Common myeloid progenitor, CD34-positive (primary cell): ENCODE measurements at regions not wholly inside any gene's neighbourhood (a gene's known extent, or its start where the extent isn't known, plus 50 kb on each side); places are given as distances from the start of the nearest gene placed in this dataset.

Source experiments
- CTCF ChIA-PET: fragments of 350-600 bp; sonication (Branson Sonifier 250); formaldehyde crosslinking; loops from one replicate; lab custom pipeline; 2021; ENCODE audit warnings: antibody characterized with exemption; lab: Charles Lee
- POLR2A ChIA-PET: fragments of 350-600 bp; sonication (Branson Sonifier 250); formaldehyde crosslinking; loops from one replicate; lab custom pipeline; 2021; ENCODE audit warnings: antibody characterized with exemption; lab: Charles Lee
- DNase-seq, 3 donors: peaks; one replicate each; pipeline versions ENCODE4 v3.0.0 to v3.0.0-alpha.2; 2013
- H3K27ac ChIP-seq, 2 experiments: 1 replicate in 1 of 2; 2 replicates in 1 of 2; pipeline ENCODE4 v1.7.0; 2013; ENCODE audit warnings: inconsistent platforms in 2 of 2, low read length in 2 of 2, mild to moderate bottlenecking in 2 of 2, low read depth in 1 of 2, moderate library complexity in 1 of 2; ENCODE audit not compliant: severe bottlenecking in 2 of 2, insufficient read depth in 1 of 2, poor library complexity in 1 of 2
- H3K27me3 ChIP-seq, 5 experiments: replicated peaks in 2 of 5; 1 replicate in 3 of 5; 2 replicates in 2 of 5; pipeline versions ENCODE4 v1.6.1 to v1.7.0; 2013; ENCODE audit warnings: low read length in 4 of 5, mild to moderate bottlenecking in 2 of 5, moderate library complexity in 2 of 5, inconsistent platforms in 1 of 5; ENCODE audit not compliant: insufficient read depth in 5 of 5, control insufficient read depth in 4 of 5
- H3K36me3 ChIP-seq, 4 experiments: 1 replicate in 2 of 4; 2 replicates in 2 of 4; pipeline versions ENCODE4 v1.6.1 to v1.7.0; 2013; ENCODE audit warnings: low read length in 3 of 4, control low read depth in 1 of 4, mild to moderate bottlenecking in 1 of 4; ENCODE audit not compliant: control insufficient read depth in 4 of 4, insufficient read depth in 4 of 4
- H3K4me1 ChIP-seq, 4 experiments: 1 replicate in 3 of 4; 2 replicates in 1 of 4; pipeline versions ENCODE4 v1.6.1 to v1.7.1; 2013; ENCODE audit warnings: low read length in 3 of 4, mild to moderate bottlenecking in 3 of 4, control low read depth in 1 of 4, inconsistent platforms in 1 of 4, moderate library complexity in 1 of 4; ENCODE audit not compliant: control insufficient read depth in 4 of 4, insufficient read depth in 4 of 4; ENCODE audit errors: control extremely low read depth in 1 of 4
- H3K4me3 ChIP-seq, 7 experiments: 1 replicate in 4 of 7; 2 replicates in 3 of 7; pipeline versions ENCODE4 v1.5.1 to v1.7.0; 2013; ENCODE audit warnings: mild to moderate bottlenecking in 7 of 7, low read length in 6 of 7, moderate library complexity in 6 of 7, inconsistent platforms in 2 of 7, low read depth in 2 of 7, control low read depth in 1 of 7; ENCODE audit not compliant: insufficient read depth in 4 of 7, control insufficient read depth in 1 of 7; ENCODE audit errors: extremely low read depth in 1 of 7
- H3K9me3 ChIP-seq, 5 experiments: 1 replicate in 4 of 5; 2 replicates in 1 of 5; pipeline versions ENCODE4 v1.6.1 to v1.7.1; 2013; ENCODE audit warnings: low read length in 4 of 5, mild to moderate bottlenecking in 2 of 5, inconsistent platforms in 1 of 5, low read depth in 1 of 5, moderate library complexity in 1 of 5; ENCODE audit not compliant: control insufficient read depth in 4 of 5, insufficient read depth in 2 of 5; ENCODE audit errors: control extremely low read depth in 1 of 5
- WGBS: methylation state at CpG from one replicate; pipeline ENCODE4 v1.1.5; 2013; ENCODE audit not compliant: insufficient coverage; 5-methylcytosine and 5-hydroxymethylcytosine counted together

DNA sequence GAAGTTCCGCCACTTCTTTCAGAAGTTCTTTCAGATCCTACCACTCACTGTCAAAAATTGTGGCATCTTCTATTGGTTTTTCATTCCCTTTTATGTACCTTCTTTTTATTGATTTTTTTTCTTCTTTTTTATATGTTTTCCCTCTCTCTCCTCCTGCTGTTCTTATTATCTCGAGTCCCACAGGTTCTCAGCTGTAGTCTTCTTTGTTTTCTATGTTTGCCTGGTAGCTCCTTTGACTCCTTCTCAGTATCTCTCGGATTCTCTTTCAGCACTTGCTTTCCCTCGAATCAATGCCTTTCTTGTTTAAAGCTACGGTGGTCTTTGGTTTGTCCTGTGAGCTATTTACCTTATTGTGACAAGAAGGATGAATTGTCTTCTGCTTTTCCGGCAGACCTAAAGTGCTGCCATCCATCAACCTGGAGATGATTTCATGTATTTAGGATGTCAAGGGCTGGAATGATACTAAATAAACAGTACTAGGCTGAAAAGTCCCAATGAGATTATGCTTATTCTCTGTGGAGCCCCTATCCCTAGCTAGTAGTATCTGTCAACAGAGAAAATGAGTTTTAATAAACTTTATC is 541.7 kb downstream of the NOVA1 start:
- Histone ChIP-seq H3K27me3 (peaks cover 0 to 8% (median 0%) of the 10 kb centered on the region in 5 experiments), H3K9me3 (peaks cover 0 to 2% (median 0%) of the 10 kb centered on the region in 5 experiments), H3K27ac (no peak overlapping the region), H3K36me3 (no peaks in the 10 kb centered on the region), H3K4me1 (no peaks in the 10 kb centered on the region), H3K4me3 (no peak overlapping the region)
- ChIA-PET CTCF (no interaction called here), POLR2A (no interaction called here)
- WGBS, result 94% methylated on average over 6 of the region's 6 CpGs
- no peak for DNase-seq

DNA sequence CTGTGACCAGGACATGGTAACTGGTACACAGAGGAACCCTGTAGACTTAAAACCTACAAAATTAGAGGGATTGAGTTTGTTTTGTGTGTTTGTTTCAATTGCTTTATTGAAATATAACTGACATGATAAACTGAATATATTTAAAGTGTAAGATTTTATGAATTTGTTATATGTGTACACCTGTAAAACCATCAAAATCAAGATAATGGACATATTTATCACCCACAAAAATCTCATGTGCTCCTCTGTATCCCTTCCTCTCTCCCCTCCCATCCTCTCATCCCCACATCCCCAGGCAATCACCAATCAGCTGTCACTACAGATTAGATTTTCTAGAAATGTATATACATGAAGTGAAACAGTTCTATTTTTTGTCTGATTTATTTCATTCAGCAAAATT is 565.5 kb downstream of the NOVA1 start:
- DNase-seq, result no peak
- H3K4me3 ChIP-seq, result no peak overlapping the region
- no peaks in the 10 kb centered on the region for H3K27me3 ChIP-seq
- CTCF ChIA-PET, result no interaction called here
- H3K9me3 ChIP-seq, result no peaks in the 10 kb centered on the region
- H3K27ac ChIP-seq, result no peak overlapping the region
- H3K36me3 ChIP-seq, result no peaks in the 10 kb centered on the region
- POLR2A ChIA-PET, result no interaction called here
- H3K4me1 ChIP-seq, result no peaks in the 10 kb centered on the region

DNA sequence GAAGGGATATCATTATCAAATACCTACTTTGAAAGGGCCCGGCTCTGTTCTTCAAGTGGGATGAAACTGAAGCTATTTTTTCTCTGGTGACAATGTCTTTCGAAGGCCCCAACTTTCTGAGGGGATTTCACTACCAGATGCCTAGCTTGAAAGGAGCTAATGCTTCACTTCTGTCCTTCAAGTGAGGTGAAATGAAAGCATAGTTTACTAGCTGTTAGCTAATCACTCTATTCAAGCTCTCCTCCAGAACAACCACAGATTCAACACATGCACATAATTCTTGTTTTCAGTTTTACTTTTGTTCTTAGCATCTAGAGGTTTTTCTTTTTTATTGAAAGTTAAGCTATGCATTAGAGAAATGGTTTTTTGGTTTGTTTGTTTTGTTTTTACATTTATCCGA is 571.4 kb downstream of the NOVA1 start:
- Histone ChIP-seq H3K9me3 (no peaks in the 10 kb centered on the region), H3K36me3 (no peaks in the 10 kb centered on the region), H3K27ac (no peak overlapping the region), H3K27me3 (peaks cover 0 to 1% (median 0%) of the 10 kb centered on the region in 5 experiments), H3K4me3 (no peak overlapping the region), H3K4me1 (no peaks in the 10 kb centered on the region)
- no peak for DNase-seq
- CTCF ChIA-PET, result no interaction called here
- 100% methylated on average over 2 of the region's 3 CpGs for WGBS
- POLR2A ChIA-PET, result no interaction called here

- Histone ChIP-seq H3K36me3 (no peaks in the 10 kb centered on the region), H3K27me3 (peaks cover 0 to 1% (median 0%) of the 10 kb centered on the region in 5 experiments), H3K27ac (no peak overlapping the region), H3K9me3 (no peaks in the 10 kb centered on the region), H3K4me1 (no peaks in the 10 kb centered on the region), H3K4me3 (no peak overlapping the region)
- ChIA-PET CTCF (no interaction called here), POLR2A (no interaction called here)
- DNase-seq, result no peak
- 0% methylated on average over 1 of the region's 4 CpGs for whole genome bisulfite sequencing
These were observed 573.9 kb downstream of the NOVA1 start for GRCh38 chr14:26023967-26024366.

DNA sequence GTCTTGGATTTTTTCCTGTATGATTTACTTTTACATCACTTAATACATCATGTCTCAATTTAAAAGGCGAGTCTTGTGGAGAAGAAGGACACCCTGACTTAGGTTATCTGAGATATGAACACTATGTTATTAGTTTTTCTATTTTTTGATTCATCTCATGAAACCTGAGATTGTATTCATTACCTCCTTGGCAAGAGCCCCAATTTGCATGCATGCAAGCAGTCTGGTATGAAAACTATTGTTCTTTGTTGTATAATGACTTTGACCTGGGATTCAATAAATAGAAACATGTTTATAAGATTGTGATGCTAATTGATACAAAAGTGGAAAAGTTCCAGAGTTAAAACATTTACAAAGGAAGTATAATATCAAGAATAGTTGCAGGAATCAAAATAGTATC is 576.1 kb downstream of the NOVA1 start:
- Histone ChIP-seq H3K4me3 (no peak overlapping the region), H3K4me1 (no peaks in the 10 kb centered on the region), H3K27me3 (peaks cover 0 to 1% (median 0%) of the 10 kb centered on the region in 5 experiments), H3K36me3 (no peaks in the 10 kb centered on the region), H3K9me3 (no peaks in the 10 kb centered on the region), H3K27ac (no peak overlapping the region)
- no peak for DNase-seq
- ChIA-PET POLR2A (no interaction called here), CTCF (interaction anchor here (0.7 kb wide), 1 partner anchor 21 kb away, joined by 3 read pairs; no protein-coding TSS in a partner anchor)
- no CpG with 5 or more reads among the region's 1 CpG for WGBS

GRCh38 chr14:26017270-26017669 is 580.6 kb downstream of the NOVA1 start:
- Histone ChIP-seq H3K27ac (no peak overlapping the region), H3K4me3 (no peak overlapping the region), H3K4me1 (no peaks in the 10 kb centered on the region), H3K36me3 (no peaks in the 10 kb centered on the region), H3K9me3 (no peaks in the 10 kb centered on the region), H3K27me3 (peaks cover 0 to 1% (median 0%) of the 10 kb centered on the region in 5 experiments)
- DNase-seq, result no peak
- POLR2A ChIA-PET, result no interaction called here
- 93% methylated on average over 2 of the region's 4 CpGs for WGBS
- CTCF ChIA-PET, result no interaction called here

GRCh38 chr14:26008290-26008689 is 589.5 kb downstream of the NOVA1 start:
- 43% methylated on average over 2 of the region's 2 CpGs for WGBS
- no peaks in the 10 kb centered on the region for H3K9me3 ChIP-seq
- no peak for DNase-seq
- H3K27ac ChIP-seq, result no peak overlapping the region
- ChIA-PET CTCF (no interaction called here), POLR2A (no interaction called here)
- no peaks in the 10 kb centered on the region for H3K36me3 ChIP-seq
- no peaks in the 10 kb centered on the region for H3K27me3 ChIP-seq
- no peak overlapping the region for H3K4me3 ChIP-seq
- no peaks in the 10 kb centered on the region for H3K4me1 ChIP-seq
